ENCODE measurements at regions not wholly inside any gene's neighbourhood (a gene's known extent, or its start where the extent isn't known, plus 50 kb on each side); places are given as distances from the start of the nearest gene placed in this dataset.
"Not testable (repeated sequence)": the region's sequence is repeated elsewhere in the genome, so short reads cannot be mapped to it uniquely, and the experiment has no call there.

- H3K36me3 ChIP-seq: no peaks in the 10 kb centered on the region
- intact Hi-C loops (cut with DNase I): no loop called here
These were observed 344.2 kb upstream of the CYLC2 start for GRCh38 chr9:102650896-102651295.

DNA sequence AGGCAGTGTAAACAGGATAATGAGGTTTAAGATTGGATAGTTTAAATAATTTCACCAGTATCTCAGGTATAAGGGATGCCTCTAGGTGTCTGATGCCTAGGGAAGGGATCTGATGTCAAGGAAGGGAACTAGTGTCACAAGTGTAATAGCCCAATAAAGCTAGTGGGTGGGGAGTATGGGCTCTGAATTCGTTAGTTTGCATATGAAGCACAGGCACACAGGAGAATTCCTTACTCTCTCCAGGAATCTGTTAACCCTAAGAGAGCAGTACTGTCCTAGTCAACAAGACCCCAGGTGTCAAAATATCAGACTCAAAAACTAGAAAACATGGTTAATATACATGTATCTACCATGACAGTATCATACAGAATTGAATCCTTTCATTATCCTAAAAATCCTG lies 352.5 kb upstream of the CYLC2 start:
- Histone ChIP-seq H3K4me3 (no peak overlapping the region), H3K27me3 (no peaks in the 10 kb centered on the region), H3K4me1 (no peaks in the 10 kb centered on the region), H3K27ac (no peak overlapping the region), H3K9me3 (no peaks in the 10 kb centered on the region), H3K36me3 (no peaks in the 10 kb centered on the region)
- ATAC-seq: no peak
- DNase-seq: no peak
- intact Hi-C loops (cut with DNase I): no loop called here
- no peak for TF ChIP-seq CTCF (IDR thresholded peaks at IDR 0.05)

More at GRCh38 chr9:102650896-102651295, 344.2 kb upstream of the CYLC2 start:
- no peaks in the 10 kb centered on the region for H3K27me3 ChIP-seq
- H3K4me1 ChIP-seq: no peaks in the 10 kb centered on the region
- ATAC-seq (no peak), DNase-seq (no peak)
- H3K9me3 ChIP-seq: no peaks in the 10 kb centered on the region
- H3K4me3 ChIP-seq: no peak overlapping the region
- no peak overlapping the region for H3K27ac ChIP-seq
- no peak for TF ChIP-seq CTCF (IDR thresholded peaks at IDR 0.05)

DNA sequence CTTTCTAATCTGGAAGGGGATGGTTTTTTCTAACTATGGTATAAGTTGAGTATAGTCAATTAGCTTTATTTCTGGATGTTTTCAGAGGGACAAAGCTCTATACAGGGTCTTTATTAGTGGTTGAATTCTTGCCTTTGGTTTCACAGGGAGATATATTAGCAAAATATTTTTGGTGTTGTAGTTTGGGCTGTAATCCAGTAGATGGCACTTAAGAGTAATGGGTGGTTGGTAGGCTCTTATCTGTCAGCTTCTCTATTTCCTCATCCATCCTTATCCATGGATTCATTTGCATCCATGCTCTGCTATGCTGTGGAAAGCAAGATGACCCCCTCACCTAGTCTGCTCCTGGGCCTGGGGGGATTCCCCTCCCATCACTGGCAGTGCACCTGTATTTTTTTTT lies 363.6 kb upstream of the CYLC2 start:
- H3K27ac ChIP-seq: no peak overlapping the region
- ATAC-seq (no peak), DNase-seq (no peak)
- H3K4me3 ChIP-seq: no peak overlapping the region
- intact Hi-C loops (cut with DNase I): no loop called here
- H3K27me3 ChIP-seq: no peaks in the 10 kb centered on the region
- peak; percentile 6 for TF ChIP-seq CTCF (IDR thresholded peaks at IDR 0.05)
- H3K9me3 ChIP-seq: no peaks in the 10 kb centered on the region
- H3K36me3 ChIP-seq: no peaks in the 10 kb centered on the region
- H3K4me1 ChIP-seq: no peaks in the 10 kb centered on the region

GRCh38 chr9:102609461-102609860 lies 385.7 kb upstream of the CYLC2 start:
- ATAC-seq (no peak), DNase-seq (no peak)
- Histone ChIP-seq H3K27ac (no peak overlapping the region), H3K27me3 (no peaks in the 10 kb centered on the region), H3K4me3 (no peak overlapping the region), H3K4me1 (no peaks in the 10 kb centered on the region), H3K36me3 (no peaks in the 10 kb centered on the region), H3K9me3 (no peaks in the 10 kb centered on the region)
- no peak for TF ChIP-seq CTCF (IDR thresholded peaks at IDR 0.05)
- intact Hi-C loops (cut with DNase I): no loop called here

GRCh38 chr9:102603198-102604195 lies 391.6 kb upstream of the CYLC2 start:
- H3K4me1 ChIP-seq; H3K4me3 ChIP-seq; H3K27me3 ChIP-seq; H3K27ac ChIP-seq; ATAC-seq; intact Hi-C loops (cut with DNase I); H3K36me3 ChIP-seq; H3K9me3 ChIP-seq: not testable (repeated sequence)
- peak; percentile 47 for DNase-seq

GRCh38 chr9:102594241-102594640 lies 400.9 kb upstream of the CYLC2 start:
- no peak for TF ChIP-seq CTCF (IDR thresholded peaks at IDR 0.05)
- H3K27ac ChIP-seq: no peak overlapping the region
- no peaks in the 10 kb centered on the region for H3K4me1 ChIP-seq
- no peaks in the 10 kb centered on the region for H3K27me3 ChIP-seq
- no peak for ATAC-seq
- H3K36me3 ChIP-seq: no peaks in the 10 kb centered on the region
- no peaks in the 10 kb centered on the region for H3K9me3 ChIP-seq
- DNase-seq: no peak
- no peak overlapping the region for H3K4me3 ChIP-seq
- intact Hi-C loops (cut with DNase I): no loop called here

Measured in upper lobe of right lung (tissue), 1 donor.